NK-92 treated with Interleukin-12 subunit alpha and Interleukin-12 subunit beta, amount 100 ng/mL, for 24 hours (cell line): ENCODE measurements at regions not wholly inside any gene's neighbourhood (a gene's known extent, or its start where the extent isn't known, plus 50 kb on each side); places are given as distances from the start of the nearest gene placed in this dataset.

Experiments used
- DNase-seq: peaks from one replicate; lab custom pipeline; 2025; lab: John Stamatoyannopoulos, UW

- DNase-seq: no peak
These were observed 232.1 kb upstream of the CDIN1 start for GRCh38 chr15:36347272-36347858.

GRCh38 chr15:36356466-36356865 is 223.0 kb upstream of the CDIN1 start:
- DNase-seq: no peak

- DNase-seq: no peak
These were observed 222.3 kb upstream of the CDIN1 start for GRCh38 chr15:36356978-36357601.

GRCh38 chr15:36358094-36358493 is 221.3 kb upstream of the CDIN1 start:
- DNase-seq: no peak

GRCh38 chr15:36358523-36358922 is 220.9 kb upstream of the CDIN1 start:
- DNase-seq: no peak

- DNase-seq: no peak
These were observed 220.1 kb upstream of the CDIN1 start for GRCh38 chr15:36359286-36359685.

- no peak for DNase-seq
These were observed 218.0 kb upstream of the CDIN1 start for GRCh38 chr15:36361351-36361870.

GRCh38 chr15:36362509-36362915 is 216.9 kb upstream of the CDIN1 start:
- no peak for DNase-seq

- no peak for DNase-seq
These were observed 216.1 kb upstream of the CDIN1 start for GRCh38 chr15:36363335-36363734.

GRCh38 chr15:36364377-36364776 is 215.0 kb upstream of the CDIN1 start:
- DNase-seq: no peak

GRCh38 chr15:36365963-36366362 is 213.5 kb upstream of the CDIN1 start:
- DNase-seq: no peak

- no peak for DNase-seq
These were observed 209.2 kb upstream of the CDIN1 start for GRCh38 chr15:36370051-36370730.

- no peak for DNase-seq
These were observed 208.7 kb upstream of the CDIN1 start for GRCh38 chr15:36370731-36371112.

- DNase-seq: no peak
These were observed 207.9 kb upstream of the CDIN1 start for GRCh38 chr15:36371509-36371908.

- DNase-seq: no peak
These were observed 206.5 kb upstream of the CDIN1 start for GRCh38 chr15:36372968-36373367.

GRCh38 chr15:36373550-36373949 is 205.9 kb upstream of the CDIN1 start:
- no peak for DNase-seq

GRCh38 chr15:36389107-36389506 is 190.3 kb upstream of the CDIN1 start:
- no peak for DNase-seq

- no peak for DNase-seq
These were observed 188.9 kb upstream of the CDIN1 start for GRCh38 chr15:36390491-36390890.

GRCh38 chr15:36392676-36393266 is 186.7 kb upstream of the CDIN1 start:
- DNase-seq: no peak

- no peak for DNase-seq
These were observed 181.2 kb upstream of the CDIN1 start for GRCh38 chr15:36398212-36398611.

- DNase-seq: no peak
These were observed 180.2 kb upstream of the CDIN1 start for GRCh38 chr15:36399276-36399675.

- no peak for DNase-seq
These were observed 178.4 kb upstream of the CDIN1 start for GRCh38 chr15:36400936-36401585.

- no peak for DNase-seq
These were observed 177.8 kb upstream of the CDIN1 start for GRCh38 chr15:36401586-36401966.
